Thyroid gland (tissue), 4 donors: ENCODE measurements at regions not wholly inside any gene's neighbourhood (a gene's known extent, or its start where the extent isn't known, plus 50 kb on each side); places are given as distances from the start of the nearest gene placed in this dataset.

Experiments
- DNase-seq, 2 donors: peaks; one replicate each; pipeline ENCODE4 v3.0.0-alpha.2; 2019
- H3K27ac ChIP-seq, 3 donors: fragments of 200-600 bp; sonication (generic); 1 replicate in 2 of 3; 2 replicates in 1 of 3; pipeline ENCODE4 v1.5.1; 2016 to 2019; ENCODE audit warnings: mild to moderate bottlenecking in 1 of 3, moderate library complexity in 1 of 3
- H3K27me3 ChIP-seq: fragments of 200-600 bp; sonication (generic); one replicate; pipeline ENCODE4 v1.5.1; 2019
- H3K36me3 ChIP-seq, 2 donors: fragments of 200-600 bp; sonication (generic); one replicate each; pipeline ENCODE4 v1.5.1; 2016 to 2019
- H3K4me1 ChIP-seq, 2 donors: fragments of 200-600 bp; sonication (generic); one replicate each; pipeline ENCODE4 v1.5.1; 2017 to 2019
- H3K4me3 ChIP-seq, 3 donors: fragments of 200-600 bp; sonication (generic); replicated peaks in 1 of 3; 1 replicate in 2 of 3; 2 replicates in 1 of 3; pipeline ENCODE4 v1.5.1; 2016; ENCODE audit warnings: mild to moderate bottlenecking in 1 of 3
- H3K9me3 ChIP-seq: fragments of 200-600 bp; sonication (generic); one replicate; pipeline ENCODE4 v1.5.1; 2017
- POLR2A ChIP-seq, 2 donors: fragments of 450-650 bp; IDR thresholded peaks; one replicate each; pipeline ENCODE4 v1.6.1; 2017; ENCODE audit warnings: antibody characterized with exemption in 2 of 2, mild to moderate bottlenecking in 2 of 2, moderate library complexity in 1 of 2
- WGBS, 2 donors: methylation state at CpG; one replicate each; pipeline ENCODE4 v1.1.5; 2017; 5-methylcytosine and 5-hydroxymethylcytosine counted together
- intact Hi-C: fragments of 100-400 bp; cut with DNase I; formaldehyde crosslinking; loops from one replicate; pipeline ENCODE4 v1.15.1; 2023
- TF ChIP-seq, protein P1 (sequence below), 6 experiments: fragments of 200-600 bp in 3 of 6; fragments of 450-650 bp in 3 of 6; sonication (generic) in 3 of 6; IDR thresholded peaks; one replicate each; pipeline ENCODE4 v1.5.1; 2016 to 2019; ENCODE audit warnings: antibody characterized with exemption in 6 of 6, mild to moderate bottlenecking in 2 of 6, inconsistent platforms in 1 of 6, moderate library complexity in 1 of 6

DNA sequence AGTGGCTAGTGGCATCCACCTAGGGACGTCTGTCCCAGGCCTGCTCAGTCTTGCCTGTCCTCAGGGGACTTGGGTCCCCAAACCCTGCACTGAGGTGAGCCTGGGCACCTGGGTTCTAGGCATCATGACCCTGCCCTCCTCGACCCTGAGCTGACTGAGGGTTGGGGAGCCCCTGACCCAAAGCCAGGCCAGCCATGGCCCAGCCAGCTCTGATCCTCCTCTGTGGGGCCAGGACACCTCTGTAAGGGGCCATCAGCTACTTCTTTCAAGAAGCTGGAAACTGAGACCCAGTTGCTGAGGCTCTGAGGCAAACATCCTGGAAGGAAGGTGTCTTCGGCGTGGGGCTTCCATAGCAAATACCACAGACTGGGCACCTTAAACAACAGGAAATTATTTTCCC lies 329.3 kb downstream of the QKI start:
- 92 to 93% methylated on average over 4 of the region's 4 CpGs for WGBS, 2 donors
- DNase-seq: no peak
- no peak overlapping the region for H3K4me3 ChIP-seq
- H3K36me3 ChIP-seq: no peaks in the 10 kb centered on the region
- no peaks in the 10 kb centered on the region for H3K9me3 ChIP-seq
- no peak overlapping the region for H3K27ac ChIP-seq
- H3K27me3 ChIP-seq: no peaks in the 10 kb centered on the region
- TF ChIP-seq, protein P1, sequence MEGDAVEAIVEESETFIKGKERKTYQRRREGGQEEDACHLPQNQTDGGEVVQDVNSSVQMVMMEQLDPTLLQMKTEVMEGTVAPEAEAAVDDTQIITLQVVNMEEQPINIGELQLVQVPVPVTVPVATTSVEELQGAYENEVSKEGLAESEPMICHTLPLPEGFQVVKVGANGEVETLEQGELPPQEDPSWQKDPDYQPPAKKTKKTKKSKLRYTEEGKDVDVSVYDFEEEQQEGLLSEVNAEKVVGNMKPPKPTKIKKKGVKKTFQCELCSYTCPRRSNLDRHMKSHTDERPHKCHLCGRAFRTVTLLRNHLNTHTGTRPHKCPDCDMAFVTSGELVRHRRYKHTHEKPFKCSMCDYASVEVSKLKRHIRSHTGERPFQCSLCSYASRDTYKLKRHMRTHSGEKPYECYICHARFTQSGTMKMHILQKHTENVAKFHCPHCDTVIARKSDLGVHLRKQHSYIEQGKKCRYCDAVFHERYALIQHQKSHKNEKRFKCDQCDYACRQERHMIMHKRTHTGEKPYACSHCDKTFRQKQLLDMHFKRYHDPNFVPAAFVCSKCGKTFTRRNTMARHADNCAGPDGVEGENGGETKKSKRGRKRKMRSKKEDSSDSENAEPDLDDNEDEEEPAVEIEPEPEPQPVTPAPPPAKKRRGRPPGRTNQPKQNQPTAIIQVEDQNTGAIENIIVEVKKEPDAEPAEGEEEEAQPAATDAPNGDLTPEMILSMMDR (IDR thresholded peaks at IDR 0.05): no peak
- TF ChIP-seq POLR2A (IDR thresholded peaks at IDR 0.05): no peak
- no peaks in the 10 kb centered on the region for H3K4me1 ChIP-seq
- intact Hi-C loops: no loop called here

DNA sequence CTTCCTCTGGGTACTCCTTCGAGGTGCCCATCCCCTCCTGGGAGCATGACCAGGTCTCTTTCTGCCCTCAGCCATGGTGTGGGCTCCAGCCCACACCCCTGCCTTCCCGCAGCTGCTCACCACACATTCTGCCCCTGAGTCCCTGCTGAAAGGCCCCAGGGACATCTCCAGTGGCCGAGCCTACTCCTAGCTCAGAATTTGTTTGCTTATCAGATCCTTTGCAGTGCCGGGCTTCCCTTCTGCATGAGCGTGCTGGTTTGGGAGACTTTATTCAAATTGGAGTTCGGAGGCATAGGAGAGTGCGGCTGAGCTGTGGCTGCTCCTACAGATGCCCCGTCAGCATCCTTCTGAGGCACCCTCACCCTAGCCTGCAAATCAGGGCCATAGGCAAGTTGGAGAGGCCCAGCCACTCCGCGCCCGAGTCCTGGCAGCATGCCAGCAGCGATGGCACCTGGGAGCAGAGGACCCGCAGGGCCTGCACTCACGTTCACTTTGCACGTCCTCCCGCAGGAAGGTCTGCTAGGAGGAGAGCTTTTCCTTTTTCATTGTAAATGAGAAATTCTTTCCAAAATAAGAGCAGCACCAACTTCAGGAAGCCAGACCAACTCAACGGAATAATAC lies 327.3 kb downstream of the QKI start:
- intact Hi-C loops: no loop called here
- no peaks in the 10 kb centered on the region for H3K36me3 ChIP-seq
- no peaks in the 10 kb centered on the region for H3K9me3 ChIP-seq
- no peak overlapping the region for H3K27ac ChIP-seq
- no peaks in the 10 kb centered on the region for H3K27me3 ChIP-seq
- WGBS, 2 donors: 46 to 56% methylated on average over 17 of the region's 17 CpGs
- no peak for DNase-seq
- no peak overlapping the region for H3K4me3 ChIP-seq
- no peaks in the 10 kb centered on the region for H3K4me1 ChIP-seq
- no peak for TF ChIP-seq POLR2A (IDR thresholded peaks at IDR 0.05)
- TF ChIP-seq, protein P1 (IDR thresholded peaks at IDR 0.05): no peak

DNA sequence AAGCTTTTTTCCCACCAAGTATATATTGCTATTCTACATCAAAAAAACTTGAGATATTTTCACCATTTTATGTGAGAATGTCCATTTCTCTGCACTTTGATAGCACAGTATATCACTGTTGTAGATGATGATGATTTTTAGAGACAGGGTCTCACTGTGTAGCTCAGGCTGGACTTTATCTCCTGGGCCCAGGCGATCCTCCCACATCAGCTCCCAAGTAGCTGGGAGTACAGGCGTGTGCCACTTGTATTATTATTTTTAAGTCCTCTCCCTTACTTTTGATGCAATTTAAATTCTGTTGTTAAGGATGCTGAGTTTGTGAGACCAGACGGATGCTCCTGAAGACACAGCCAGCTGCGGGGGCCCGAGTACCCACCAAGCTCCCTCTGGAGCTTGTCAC lies 326.8 kb downstream of the QKI start:
- TF ChIP-seq POLR2A (IDR thresholded peaks at IDR 0.05): no peak
- TF ChIP-seq, protein P1 (IDR thresholded peaks at IDR 0.05): no peak
- no peak for DNase-seq
- Histone ChIP-seq H3K27me3 (no peaks in the 10 kb centered on the region), H3K36me3 (no peaks in the 10 kb centered on the region), H3K4me3 (no peak overlapping the region), H3K9me3 (no peaks in the 10 kb centered on the region), H3K4me1 (no peaks in the 10 kb centered on the region), H3K27ac (no peak overlapping the region)
- WGBS, 2 donors: 88 to 97% methylated on average over 5 of the region's 5 CpGs
- intact Hi-C loops: no loop called here

DNA sequence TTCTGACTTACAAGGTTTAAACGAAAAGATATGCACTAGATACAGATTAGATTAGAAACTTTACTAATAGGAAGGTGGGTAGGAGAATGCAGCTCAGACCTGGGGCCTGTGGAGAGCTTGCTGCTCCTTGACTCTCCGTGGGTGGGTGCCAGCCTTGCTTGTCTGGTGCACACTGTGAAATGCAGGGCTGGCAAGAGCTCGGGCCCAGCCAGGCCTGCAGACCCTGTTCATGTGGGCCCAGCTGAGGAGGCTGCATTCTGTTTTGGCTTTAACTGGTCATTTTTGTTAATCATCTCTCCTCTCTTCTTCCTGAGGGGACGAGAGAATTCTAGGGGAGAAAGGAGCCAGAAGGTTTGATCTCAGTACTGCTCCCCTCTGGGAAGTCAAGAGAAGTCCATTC lies 325.4 kb downstream of the QKI start:
- intact Hi-C loops: no loop called here
- Histone ChIP-seq H3K27me3 (no peaks in the 10 kb centered on the region), H3K36me3 (no peaks in the 10 kb centered on the region), H3K9me3 (no peaks in the 10 kb centered on the region), H3K27ac (no peak overlapping the region), H3K4me3 (no peak overlapping the region), H3K4me1 (no peaks in the 10 kb centered on the region)
- TF ChIP-seq, protein P1 (IDR thresholded peaks at IDR 0.05): no peak
- no peak for TF ChIP-seq POLR2A (IDR thresholded peaks at IDR 0.05)
- DNase-seq: no peak
- WGBS, 2 donors: 78% methylated on average over 4 of the region's 4 CpGs

DNA sequence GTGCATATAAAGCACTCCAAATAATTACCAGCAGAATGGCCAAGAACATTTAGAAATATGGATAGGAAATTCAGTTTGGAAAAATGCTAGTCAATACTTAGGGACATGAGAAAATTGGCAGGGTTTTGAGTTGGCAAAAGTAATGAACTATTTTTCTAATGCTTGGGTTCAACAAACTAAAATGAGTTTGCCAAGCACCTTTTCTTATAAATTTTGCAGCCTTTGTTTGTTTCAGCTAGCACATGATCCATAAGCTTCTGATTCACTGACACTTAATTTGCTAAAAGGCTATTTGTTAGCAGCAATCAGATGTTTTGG lies 324.8 kb downstream of the QKI start:
- Histone ChIP-seq H3K4me3 (no peak overlapping the region), H3K27ac (no peak overlapping the region), H3K9me3 (no peaks in the 10 kb centered on the region), H3K4me1 (no peaks in the 10 kb centered on the region), H3K27me3 (no peaks in the 10 kb centered on the region), H3K36me3 (no peaks in the 10 kb centered on the region)
- no peak for DNase-seq
- intact Hi-C loops: no loop called here
- no peak for TF ChIP-seq POLR2A (IDR thresholded peaks at IDR 0.05)
- TF ChIP-seq, protein P1 (IDR thresholded peaks at IDR 0.05): no peak
